ENCODE measurements at regions not wholly inside any gene's neighbourhood (a gene's known extent, or its start where the extent isn't known, plus 50 kb on each side); places are given as distances from the start of the nearest gene placed in this dataset.

GRCh38 chr2:31651267-31651666, 70.5 kb upstream of the SRD5A2 start:
- WGBS (ENCODE audit: insufficient coverage), result 100% methylated on average over 2 of the region's 2 CpGs
- no peak for ATAC-seq (ENCODE audit: low read depth)
- no peak for TF ChIP-seq EZH2 (IDR thresholded peaks at IDR 0.05; ENCODE audit: borderline replicate concordance, insufficient read depth, low read depth, low read length, poor library complexity, severe bottlenecking)
- TF ChIP-seq, protein P1, sequence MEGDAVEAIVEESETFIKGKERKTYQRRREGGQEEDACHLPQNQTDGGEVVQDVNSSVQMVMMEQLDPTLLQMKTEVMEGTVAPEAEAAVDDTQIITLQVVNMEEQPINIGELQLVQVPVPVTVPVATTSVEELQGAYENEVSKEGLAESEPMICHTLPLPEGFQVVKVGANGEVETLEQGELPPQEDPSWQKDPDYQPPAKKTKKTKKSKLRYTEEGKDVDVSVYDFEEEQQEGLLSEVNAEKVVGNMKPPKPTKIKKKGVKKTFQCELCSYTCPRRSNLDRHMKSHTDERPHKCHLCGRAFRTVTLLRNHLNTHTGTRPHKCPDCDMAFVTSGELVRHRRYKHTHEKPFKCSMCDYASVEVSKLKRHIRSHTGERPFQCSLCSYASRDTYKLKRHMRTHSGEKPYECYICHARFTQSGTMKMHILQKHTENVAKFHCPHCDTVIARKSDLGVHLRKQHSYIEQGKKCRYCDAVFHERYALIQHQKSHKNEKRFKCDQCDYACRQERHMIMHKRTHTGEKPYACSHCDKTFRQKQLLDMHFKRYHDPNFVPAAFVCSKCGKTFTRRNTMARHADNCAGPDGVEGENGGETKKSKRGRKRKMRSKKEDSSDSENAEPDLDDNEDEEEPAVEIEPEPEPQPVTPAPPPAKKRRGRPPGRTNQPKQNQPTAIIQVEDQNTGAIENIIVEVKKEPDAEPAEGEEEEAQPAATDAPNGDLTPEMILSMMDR (IDR thresholded peaks at IDR 0.05), result no peak
- H3K4me1 ChIP-seq (ENCODE audit: control insufficient read depth in 2 of 2, insufficient read depth in 2 of 2, low read length in 2 of 2), result no peaks in the 10 kb centered on the region
- CTCF ChIA-PET, result no interaction called here
- H3K9me3 ChIP-seq (ENCODE audit: control extremely low read depth in 1 of 3, control insufficient read depth in 2 of 3, insufficient read depth in 1 of 3, low read length in 2 of 3), result no peaks in the 10 kb centered on the region
- Mint-ChIP-seq H3K4me3 (no peak overlapping the region), H3K27me3 (peaks cover 23% of the 10 kb centered on the region), H3K4me1 (no peaks in the 10 kb centered on the region), H3K9me3 (ENCODE audit: insufficient read depth) (no peaks in the 10 kb centered on the region), H3K27ac (no peak overlapping the region)
- no peak overlapping the region for H2AFZ ChIP-seq (ENCODE audit: insufficient read depth, low read depth, low read length, poor library complexity, severe bottlenecking)
- H3K4me3 ChIP-seq (ENCODE audit: control extremely low read depth in 1 of 5, extremely low read depth in 1 of 5, insufficient read depth in 1 of 5, low read depth in 2 of 5, low read length in 4 of 5), result no peak overlapping the region
- no peaks in the 10 kb centered on the region for H3K79me2 ChIP-seq (ENCODE audit: control insufficient read depth, insufficient read depth, low read length)
- no peak overlapping the region for H3K4me2 ChIP-seq (replicated peaks; ENCODE audit: low read depth, low read length, poor library complexity, severe bottlenecking)
- peaks cover 0 to 4% (median 1%) of the 10 kb centered on the region in 4 experiments for H3K27me3 ChIP-seq (replicated peaks in 1 of 4; ENCODE audit: control extremely low read depth in 1 of 4, control insufficient read depth in 3 of 4, insufficient read depth in 4 of 4, low read length in 3 of 4)
- no peaks in the 10 kb centered on the region for H4K20me1 ChIP-seq (ENCODE audit: control insufficient read depth, insufficient read depth, low read length, poor library complexity, severe bottlenecking)
- H3K9ac ChIP-seq (ENCODE audit: low read length), result no peak overlapping the region
- no peaks in the 10 kb centered on the region for H3K36me3 ChIP-seq (replicated peaks in 1 of 2; ENCODE audit: control extremely low read depth in 1 of 2, control insufficient read depth in 1 of 2, extremely low read depth in 1 of 2, insufficient read depth in 2 of 2, low read length in 1 of 2)
- no peak overlapping the region for H3K27ac ChIP-seq (ENCODE audit: low read length in 2 of 2)
- intact Hi-C loops (cut with micrococcal nuclease), result no loop called here
- POLR2A ChIA-PET, result no interaction called here
- no peak for DNase-seq

GRCh38 chr2:31644551-31644950, 63.8 kb upstream of the SRD5A2 start:
- TF ChIP-seq, protein P1 (IDR thresholded peaks at IDR 0.05), result no peak
- no peak for TF ChIP-seq EZH2 (IDR thresholded peaks at IDR 0.05; ENCODE audit: borderline replicate concordance, insufficient read depth, low read depth, low read length, poor library complexity, severe bottlenecking)
- no peaks in the 10 kb centered on the region for H3K79me2 ChIP-seq (ENCODE audit: control insufficient read depth, insufficient read depth, low read length)
- H3K4me2 ChIP-seq (replicated peaks; ENCODE audit: low read depth, low read length, poor library complexity, severe bottlenecking), result no peak overlapping the region
- Mint-ChIP-seq H3K27me3 (peaks cover 35% of the 10 kb centered on the region), H3K4me3 (no peak overlapping the region), H3K9me3 (ENCODE audit: insufficient read depth) (peaks cover 4% of the 10 kb centered on the region), H3K4me1 (no peaks in the 10 kb centered on the region), H3K27ac (no peak overlapping the region)
- WGBS (ENCODE audit: insufficient coverage), result 61% methylated on average over 4 of the region's 5 CpGs
- H3K27me3 ChIP-seq (replicated peaks in 1 of 4; ENCODE audit: control extremely low read depth in 1 of 4, control insufficient read depth in 3 of 4, insufficient read depth in 4 of 4, low read length in 3 of 4), result peaks cover 0 to 13% (median 5%) of the 10 kb centered on the region in 4 experiments
- H3K4me3 ChIP-seq (ENCODE audit: control extremely low read depth in 1 of 5, extremely low read depth in 1 of 5, insufficient read depth in 1 of 5, low read depth in 2 of 5, low read length in 4 of 5), result no peak overlapping the region
- H3K4me1 ChIP-seq (ENCODE audit: control insufficient read depth in 2 of 2, insufficient read depth in 2 of 2, low read length in 2 of 2), result no peaks in the 10 kb centered on the region
- POLR2A ChIA-PET, result no interaction called here
- DNase-seq (no peak), ATAC-seq (ENCODE audit: low read depth) (no peak)
- intact Hi-C loops (cut with micrococcal nuclease), result no loop called here
- no peak overlapping the region for H2AFZ ChIP-seq (ENCODE audit: insufficient read depth, low read depth, low read length, poor library complexity, severe bottlenecking)
- peaks cover 0 to 2% (median 0%) of the 10 kb centered on the region in 3 donors for H3K9me3 ChIP-seq (ENCODE audit: control extremely low read depth in 1 of 3, control insufficient read depth in 2 of 3, insufficient read depth in 1 of 3, low read length in 2 of 3)
- no peak overlapping the region for H3K9ac ChIP-seq (ENCODE audit: low read length)
- H3K27ac ChIP-seq (ENCODE audit: low read length in 2 of 2), result no peak overlapping the region
- H3K36me3 ChIP-seq (replicated peaks in 1 of 2; ENCODE audit: control extremely low read depth in 1 of 2, control insufficient read depth in 1 of 2, extremely low read depth in 1 of 2, insufficient read depth in 2 of 2, low read length in 1 of 2), result no peaks in the 10 kb centered on the region
- CTCF ChIA-PET, result no interaction called here
- no peaks in the 10 kb centered on the region for H4K20me1 ChIP-seq (ENCODE audit: control insufficient read depth, insufficient read depth, low read length, poor library complexity, severe bottlenecking)
